Gastroesophageal sphincter (tissue), 3 donors: ENCODE measurements at regions not wholly inside any gene's neighbourhood (a gene's known extent, or its start where the extent isn't known, plus 50 kb on each side); places are given as distances from the start of the nearest gene placed in this dataset.

ENCODE experiments used
- CTCF ChIP-seq, 4 experiments: fragments of 200-600 bp in 2 of 4; fragments of 450-650 bp in 2 of 4; sonication (generic) in 1 of 4; IDR thresholded peaks; one replicate each; pipeline ENCODE4 v1.5.1; 2017 to 2019; ENCODE audit warnings: antibody characterized with exemption in 4 of 4, mild to moderate bottlenecking in 2 of 4, moderate library complexity in 2 of 4
- POLR2A ChIP-seq, 2 donors: fragments of 450-650 bp; IDR thresholded peaks; one replicate each; pipeline ENCODE4 v1.6.1; 2017; ENCODE audit warnings: antibody characterized with exemption in 2 of 2, mild to moderate bottlenecking in 2 of 2, moderate library complexity in 1 of 2
- POLR2AphosphoS5 ChIP-seq: sonication (generic); formaldehyde crosslinking; IDR thresholded peaks from one replicate; pipeline ENCODE4 v1.6.1; 2017; ENCODE audit warnings: antibody characterized with exemption

- TF ChIP-seq POLR2A (IDR thresholded peaks at IDR 0.05) (no peak), CTCF (IDR thresholded peaks at IDR 0.05) (no peak), POLR2AphosphoS5 (peak; percentile 14)
These were observed 266.7 kb upstream of the KLF6 start for GRCh38 chr10:4051641-4052151.
